ENCODE measurements at regions not wholly inside any gene's neighbourhood (a gene's known extent, or its start where the extent isn't known, plus 50 kb on each side); places are given as distances from the start of the nearest gene placed in this dataset.

GRCh38 chr1:61581251-61581650 lies 143.7 kb downstream of the TM2D1 start (continued):
- no peak for TF ChIP-seq PRDM1 (tag by site-specific recombination; IDR thresholded peaks at IDR 0.05)
- TF ChIP-seq ZNF223 (tag by site-specific recombination; IDR thresholded peaks at IDR 0.05) = no peak
- TF ChIP-seq ZNF561 (tag by site-specific recombination; IDR thresholded peaks at IDR 0.05; ENCODE audit: borderline replicate concordance) = no peak
- TF ChIP-seq, protein P1, sequence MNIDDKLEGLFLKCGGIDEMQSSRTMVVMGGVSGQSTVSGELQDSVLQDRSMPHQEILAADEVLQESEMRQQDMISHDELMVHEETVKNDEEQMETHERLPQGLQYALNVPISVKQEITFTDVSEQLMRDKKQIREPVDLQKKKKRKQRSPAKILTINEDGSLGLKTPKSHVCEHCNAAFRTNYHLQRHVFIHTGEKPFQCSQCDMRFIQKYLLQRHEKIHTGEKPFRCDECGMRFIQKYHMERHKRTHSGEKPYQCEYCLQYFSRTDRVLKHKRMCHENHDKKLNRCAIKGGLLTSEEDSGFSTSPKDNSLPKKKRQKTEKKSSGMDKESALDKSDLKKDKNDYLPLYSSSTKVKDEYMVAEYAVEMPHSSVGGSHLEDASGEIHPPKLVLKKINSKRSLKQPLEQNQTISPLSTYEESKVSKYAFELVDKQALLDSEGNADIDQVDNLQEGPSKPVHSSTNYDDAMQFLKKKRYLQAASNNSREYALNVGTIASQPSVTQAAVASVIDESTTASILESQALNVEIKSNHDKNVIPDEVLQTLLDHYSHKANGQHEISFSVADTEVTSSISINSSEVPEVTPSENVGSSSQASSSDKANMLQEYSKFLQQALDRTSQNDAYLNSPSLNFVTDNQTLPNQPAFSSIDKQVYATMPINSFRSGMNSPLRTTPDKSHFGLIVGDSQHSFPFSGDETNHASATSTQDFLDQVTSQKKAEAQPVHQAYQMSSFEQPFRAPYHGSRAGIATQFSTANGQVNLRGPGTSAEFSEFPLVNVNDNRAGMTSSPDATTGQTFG (tag by site-specific recombination; IDR thresholded peaks at IDR 0.05; ENCODE audit: borderline replicate concordance) = no peak

DNA sequence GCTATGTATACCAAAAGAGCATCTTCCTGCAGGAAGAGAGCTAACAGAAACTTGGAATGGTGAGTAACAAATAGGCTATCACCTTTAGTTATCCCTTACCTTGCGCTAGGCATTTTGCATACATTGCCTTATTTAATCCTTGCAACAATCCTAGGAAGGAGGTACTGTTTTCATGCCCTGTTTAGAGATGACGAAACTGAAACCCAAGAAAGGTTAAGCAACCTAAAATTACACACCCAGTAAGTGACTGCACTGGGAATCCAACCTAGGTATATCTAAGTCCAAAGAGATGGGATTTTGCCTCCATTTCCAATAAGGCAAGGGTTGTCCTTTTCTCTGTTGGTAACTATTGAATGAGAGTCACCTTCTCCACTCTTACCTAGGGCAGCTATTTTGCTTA lies 144.5 kb downstream of the TM2D1 start:
- POLR2A ChIA-PET = no interaction called here
- Histone ChIP-seq H3K36me3 (ENCODE audit: control insufficient read depth in 2 of 2, insufficient read depth in 1 of 2, low read length in 2 of 2) (no peaks in the 10 kb centered on the region), H3K4me3 (ENCODE audit: low read depth, low read length) (no peak overlapping the region), H3K9me3 (ENCODE audit: control insufficient read depth, insufficient read depth, low read depth, low read length) (no peaks in the 10 kb centered on the region), H3K4me1 (ENCODE audit: control insufficient read depth, insufficient read depth, low read length) (no peaks in the 10 kb centered on the region), H3K27ac (ENCODE audit: extremely low read depth, low read depth, low read length) (no peak overlapping the region)
- TF ChIP-seq ZNF830 (tag by site-specific recombination; IDR thresholded peaks at IDR 0.05; ENCODE audit: low read depth) = no peak
- no peak for TF ChIP-seq OSR2 (tag by site-specific recombination; IDR thresholded peaks at IDR 0.05)
- no peak for TF ChIP-seq ZBTB11 (tag by site-specific recombination; conservative IDR thresholded peaks at IDR 0.05; ENCODE audit: low read depth)
- no peak for TF ChIP-seq ZNF623 (tag by site-specific recombination; IDR thresholded peaks at IDR 0.05)
- no peak for TF ChIP-seq ZNF132 (tag by site-specific recombination; IDR thresholded peaks at IDR 0.05; ENCODE audit: borderline replicate concordance)
- TF ChIP-seq ZNF157 (tag by site-specific recombination; IDR thresholded peaks at IDR 0.05) = no peak
- TF ChIP-seq ZNF112 (tag by site-specific recombination; IDR thresholded peaks at IDR 0.05) = no peak
- no peak for TF ChIP-seq ZNF548 (tag by site-specific recombination; IDR thresholded peaks at IDR 0.05)
- TF ChIP-seq, protein P2, sequence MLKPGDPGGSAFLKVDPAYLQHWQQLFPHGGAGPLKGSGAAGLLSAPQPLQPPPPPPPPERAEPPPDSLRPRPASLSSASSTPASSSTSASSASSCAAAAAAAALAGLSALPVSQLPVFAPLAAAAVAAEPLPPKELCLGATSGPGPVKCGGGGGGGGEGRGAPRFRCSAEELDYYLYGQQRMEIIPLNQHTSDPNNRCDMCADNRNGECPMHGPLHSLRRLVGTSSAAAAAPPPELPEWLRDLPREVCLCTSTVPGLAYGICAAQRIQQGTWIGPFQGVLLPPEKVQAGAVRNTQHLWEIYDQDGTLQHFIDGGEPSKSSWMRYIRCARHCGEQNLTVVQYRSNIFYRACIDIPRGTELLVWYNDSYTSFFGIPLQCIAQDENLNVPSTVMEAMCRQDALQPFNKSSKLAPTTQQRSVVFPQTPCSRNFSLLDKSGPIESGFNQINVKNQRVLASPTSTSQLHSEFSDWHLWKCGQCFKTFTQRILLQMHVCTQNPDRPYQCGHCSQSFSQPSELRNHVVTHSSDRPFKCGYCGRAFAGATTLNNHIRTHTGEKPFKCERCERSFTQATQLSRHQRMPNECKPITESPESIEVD (tag by site-specific recombination; IDR thresholded peaks at IDR 0.05) = no peak
- no peak for TF ChIP-seq ZNF16 (tag by site-specific recombination; IDR thresholded peaks at IDR 0.05; ENCODE audit: low read depth)
- TF ChIP-seq ZNF302 (tag by site-specific recombination; IDR thresholded peaks at IDR 0.05; ENCODE audit: low read depth) = no peak
- TF ChIP-seq ZNF280C (tag by site-specific recombination; IDR thresholded peaks at IDR 0.05) = no peak
- no peak for TF ChIP-seq ZNF48 (tag by site-specific recombination; IDR thresholded peaks at IDR 0.05)
- CTCF ChIA-PET = no interaction called here

All from HEK293 (cell line).